CD4-positive, alpha-beta T cell treated with Interleukin-17A for 4 hours (primary cell): ENCODE measurements at regions not wholly inside any gene's neighbourhood (a gene's known extent, or its start where the extent isn't known, plus 50 kb on each side); places are given as distances from the start of the nearest gene placed in this dataset.

Source experiments
- DNase-seq: peaks from one replicate; pipeline ENCODE4 v3.0.0-alpha.2; 2020; ENCODE audit warnings: mixed read lengths

- DNase-seq: no peak
Measured at GRCh38 chr1:56019472-56019871, 559.9 kb downstream of the PLPP3 start.

GRCh38 chr1:56017336-56017735, 562.0 kb downstream of the PLPP3 start:
- no peak for DNase-seq

GRCh38 chr1:56003846-56004245, 575.5 kb downstream of the PLPP3 start:
- no peak for DNase-seq

- DNase-seq: no peak
Measured at GRCh38 chr1:56002231-56002630, 577.1 kb downstream of the PLPP3 start.

- DNase-seq: no peak
Measured at GRCh38 chr1:56000424-56000823, 578.9 kb downstream of the PLPP3 start.

GRCh38 chr1:55997536-55997935, 581.8 kb downstream of the PLPP3 start:
- DNase-seq: no peak

GRCh38 chr1:55993646-55994318, 585.6 kb downstream of the PLPP3 start:
- DNase-seq: no peak

- no peak for DNase-seq
Measured at GRCh38 chr1:55990007-55990406, 589.4 kb downstream of the PLPP3 start.

- no peak for DNase-seq
Measured at GRCh38 chr1:55988963-55989452, 590.4 kb downstream of the PLPP3 start.

GRCh38 chr1:55987491-55988249, 591.7 kb downstream of the PLPP3 start:
- DNase-seq: no peak

GRCh38 chr1:55986003-55986402, 593.4 kb downstream of the PLPP3 start:
- DNase-seq: no peak

- DNase-seq: no peak
Measured at GRCh38 chr1:55981010-55981650, 598.2 kb downstream of the PLPP3 start.

- no peak for DNase-seq
Measured at GRCh38 chr1:55980582-55980981, 598.8 kb downstream of the PLPP3 start.

- no peak for DNase-seq
Measured at GRCh38 chr1:55974714-55975441, 604.5 kb downstream of the PLPP3 start.

GRCh38 chr1:55970526-55971110, 608.7 kb downstream of the PLPP3 start:
- no peak for DNase-seq

- no peak for DNase-seq
Measured at GRCh38 chr1:55969322-55969721, 610.0 kb downstream of the PLPP3 start.

GRCh38 chr1:55968661-55969060, 610.7 kb downstream of the PLPP3 start:
- DNase-seq: no peak

GRCh38 chr1:55965981-55966461, 613.3 kb downstream of the PLPP3 start:
- DNase-seq: no peak

GRCh38 chr1:55962472-55962871, 616.9 kb downstream of the PLPP3 start:
- DNase-seq: no peak

- no peak for DNase-seq
Measured at GRCh38 chr1:55959136-55959548, 620.2 kb downstream of the PLPP3 start.

- DNase-seq: no peak
Measured at GRCh38 chr1:55958498-55958897, 620.9 kb downstream of the PLPP3 start.

- DNase-seq: no peak
Measured at GRCh38 chr1:55957276-55957675, 622.1 kb downstream of the PLPP3 start.
